GM18867 (cell line): ENCODE measurements at regions not wholly inside any gene's neighbourhood (a gene's known extent, or its start where the extent isn't known, plus 50 kb on each side); places are given as distances from the start of the nearest gene placed in this dataset.
"Not testable (repeated sequence)": the region's sequence is repeated elsewhere in the genome, so short reads cannot be mapped to it uniquely, and the experiment has no call there.

ENCODE experiments used
- ATAC-seq: cut with Tn5 transposase; IDR thresholded peaks from one replicate; pipeline ENCODE4 v1.9.1; 2021; ENCODE audit warnings: mild to moderate bottlenecking, moderate library complexity; ENCODE audit not compliant: unreplicated experiment

GRCh38 chr1:19024532-19024931 is 68.1 kb upstream of the IFFO2 start:
- ATAC-seq = no peak

DNA sequence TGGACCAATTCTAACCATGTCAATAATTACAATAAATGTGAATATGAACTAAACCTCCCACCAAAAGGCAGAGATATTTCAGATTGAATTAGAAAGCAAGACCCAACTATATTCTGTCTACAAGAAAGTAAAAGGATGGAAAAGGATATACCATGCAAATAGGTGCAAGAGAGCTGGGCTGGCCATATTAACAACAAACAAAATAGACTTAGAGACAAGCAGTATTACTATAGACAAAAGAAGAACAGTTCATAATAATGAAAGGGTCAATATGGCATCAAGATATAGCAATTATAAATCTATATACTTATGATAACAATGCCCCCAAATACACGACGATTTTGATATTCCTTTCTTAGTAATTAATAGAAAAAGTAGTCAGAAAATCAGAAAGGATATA is 67.3 kb upstream of the IFFO2 start:
- ATAC-seq = no peak

DNA sequence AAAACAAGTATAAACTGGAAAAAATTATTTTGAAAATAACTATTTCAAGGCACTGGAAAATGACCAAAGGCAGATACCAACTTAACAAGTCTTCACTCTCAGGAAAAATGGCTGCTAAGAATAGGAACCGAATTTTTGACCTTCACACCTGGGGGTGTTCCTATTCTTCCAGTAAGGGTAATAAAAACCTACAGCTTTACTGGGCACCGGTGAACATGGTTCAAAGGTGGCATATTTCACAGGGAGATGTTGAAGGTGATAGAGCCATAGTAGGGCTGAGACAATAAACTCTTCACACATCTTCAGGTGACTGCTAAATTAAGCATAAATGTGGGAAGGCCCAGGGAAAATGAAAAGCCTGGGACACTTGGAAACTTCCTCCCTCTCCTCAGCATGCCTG is 65.4 kb upstream of the IFFO2 start:
- ATAC-seq = no peak

DNA sequence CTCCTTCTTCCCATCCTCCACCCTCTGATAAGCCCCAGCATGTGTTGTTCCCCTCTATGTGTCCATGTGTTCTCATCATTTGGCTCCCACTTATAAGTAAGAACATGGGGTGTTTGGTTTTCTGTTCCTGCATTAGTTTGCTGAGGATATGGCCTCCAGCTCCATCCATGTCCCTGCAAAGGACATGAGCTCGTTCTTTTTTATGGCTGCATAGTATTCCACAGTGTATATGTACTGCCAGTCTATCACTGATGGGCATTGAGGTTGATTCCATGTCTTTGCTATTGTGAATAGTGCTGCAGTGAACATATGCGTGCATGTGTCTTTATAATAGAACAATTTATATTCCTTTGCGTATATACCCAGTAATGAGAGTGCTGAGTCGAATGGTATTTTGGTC is 62.8 kb upstream of the IFFO2 start:
- ATAC-seq = not testable (repeated sequence)

GRCh38 chr1:19015476-19015875 is 59.0 kb upstream of the IFFO2 start:
- ATAC-seq = no peak

DNA sequence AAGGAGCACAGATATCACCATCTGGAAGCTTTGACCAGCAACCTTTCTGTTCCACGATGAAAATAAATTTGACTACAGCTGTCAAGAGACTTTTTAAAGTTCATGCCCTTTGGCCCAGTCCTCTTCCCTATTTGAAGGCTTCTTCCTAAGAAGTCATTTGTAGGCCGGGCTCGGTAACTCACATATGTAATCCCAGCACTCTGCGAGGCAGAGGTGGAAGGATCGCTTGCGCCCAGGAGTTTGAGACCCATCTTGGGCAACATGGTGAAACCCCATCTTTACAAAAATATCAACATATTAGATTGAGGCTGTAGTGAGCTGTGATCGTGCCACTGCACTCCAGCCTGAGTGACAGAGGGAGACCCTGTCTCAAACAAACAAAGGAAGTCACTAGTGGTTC is 58.3 kb upstream of the IFFO2 start:
- ATAC-seq = no peak

DNA sequence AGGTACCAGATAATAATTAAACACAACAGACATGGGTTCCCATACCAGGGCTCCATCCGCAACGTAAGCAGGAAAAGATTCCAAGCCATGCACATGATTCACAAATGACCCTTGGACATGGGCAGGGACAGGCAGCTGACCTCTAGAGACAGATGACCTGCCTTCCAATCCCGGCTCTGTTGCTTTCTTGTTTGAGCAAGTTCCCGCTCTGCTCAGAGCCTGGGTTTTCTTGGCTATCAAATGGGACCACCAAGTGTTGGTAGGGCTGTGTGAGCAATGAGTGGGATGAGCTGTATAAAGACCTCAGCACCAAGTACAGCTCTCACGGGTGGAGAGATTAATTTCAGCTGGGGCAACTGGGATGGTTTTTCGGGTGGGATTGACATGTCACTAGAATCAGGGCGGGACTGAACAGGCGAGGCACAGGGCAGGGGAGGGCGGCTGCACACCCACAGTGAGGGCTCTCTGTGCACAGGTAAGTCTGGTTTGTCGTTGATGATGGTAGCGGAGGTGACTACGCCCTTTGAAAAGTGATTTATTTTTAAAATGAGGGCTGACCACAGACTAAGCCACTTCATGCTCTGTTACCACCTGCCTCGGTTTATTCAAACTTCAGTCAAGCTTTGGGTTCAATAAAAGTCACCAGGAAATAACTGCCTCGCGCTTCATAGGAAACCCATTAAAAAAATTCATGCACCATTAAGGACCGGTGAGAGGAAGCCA is 57.5 kb upstream of the IFFO2 start:
- no peak for ATAC-seq

- ATAC-seq = no peak
These were observed 55.4 kb upstream of the IFFO2 start for GRCh38 chr1:19011845-19012231.

DNA sequence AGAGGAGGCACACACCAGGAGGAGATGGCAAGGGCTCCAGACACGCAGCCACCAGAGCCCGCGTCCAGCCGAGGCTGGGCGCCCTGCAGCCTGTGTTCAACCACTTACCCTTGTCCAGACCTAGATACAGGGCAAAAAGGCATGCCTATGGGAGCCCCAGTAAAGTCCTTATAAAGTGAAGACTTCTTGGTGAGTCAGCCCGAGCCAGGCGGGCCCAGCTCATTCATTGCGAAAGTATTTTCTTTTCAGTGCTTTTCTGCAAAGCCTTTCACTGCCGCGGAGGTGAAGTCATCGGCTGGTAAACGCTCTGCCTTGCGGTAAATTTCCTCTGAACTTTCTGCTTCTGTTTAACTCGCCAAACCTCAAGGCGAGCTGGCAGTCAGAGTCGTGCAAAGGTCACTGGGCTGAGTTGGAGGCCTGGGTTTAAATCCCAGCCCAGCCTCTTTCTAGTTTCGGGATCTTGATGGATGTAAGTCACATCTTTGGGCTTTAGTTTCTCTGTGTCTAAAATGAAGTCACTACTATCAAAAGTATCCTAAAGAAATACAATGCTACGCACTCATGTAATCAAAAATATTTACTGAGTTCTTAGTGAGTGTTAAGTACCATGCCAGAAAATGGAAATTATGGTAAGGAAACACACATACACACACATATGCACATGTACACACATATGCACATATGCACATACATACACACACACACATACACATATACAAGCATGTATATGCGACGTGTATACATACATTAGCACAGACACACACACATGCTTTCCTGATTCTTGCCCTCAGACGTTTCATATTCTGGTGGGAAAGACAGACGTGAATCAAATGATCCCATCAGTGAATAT is 54.7 kb upstream of the IFFO2 start:
- peak; percentile 57 for ATAC-seq

GRCh38 chr1:19010503-19010902 is 54.0 kb upstream of the IFFO2 start:
- no peak for ATAC-seq

DNA sequence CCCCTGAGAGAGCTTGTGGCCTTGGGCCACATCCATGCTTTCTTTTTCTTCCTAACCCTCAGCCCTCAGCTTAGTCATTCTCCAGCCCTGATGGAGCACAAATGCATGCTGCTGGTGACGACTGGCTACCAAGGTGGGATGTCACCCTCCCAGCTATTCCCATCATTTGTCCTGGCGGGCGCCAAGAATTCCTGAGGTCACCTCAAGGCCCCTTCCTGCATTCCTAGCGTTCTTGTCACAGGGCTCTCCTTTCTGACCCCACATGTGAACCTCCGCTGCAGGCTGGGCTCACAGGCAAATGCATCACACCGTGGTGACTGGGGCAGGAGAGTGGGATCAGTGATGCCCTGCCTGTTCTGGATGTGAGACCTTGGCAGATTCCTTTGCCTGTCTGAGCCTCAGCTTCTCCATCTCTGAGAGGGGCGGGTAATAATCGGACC is 53.4 kb upstream of the IFFO2 start:
- no peak for ATAC-seq

DNA sequence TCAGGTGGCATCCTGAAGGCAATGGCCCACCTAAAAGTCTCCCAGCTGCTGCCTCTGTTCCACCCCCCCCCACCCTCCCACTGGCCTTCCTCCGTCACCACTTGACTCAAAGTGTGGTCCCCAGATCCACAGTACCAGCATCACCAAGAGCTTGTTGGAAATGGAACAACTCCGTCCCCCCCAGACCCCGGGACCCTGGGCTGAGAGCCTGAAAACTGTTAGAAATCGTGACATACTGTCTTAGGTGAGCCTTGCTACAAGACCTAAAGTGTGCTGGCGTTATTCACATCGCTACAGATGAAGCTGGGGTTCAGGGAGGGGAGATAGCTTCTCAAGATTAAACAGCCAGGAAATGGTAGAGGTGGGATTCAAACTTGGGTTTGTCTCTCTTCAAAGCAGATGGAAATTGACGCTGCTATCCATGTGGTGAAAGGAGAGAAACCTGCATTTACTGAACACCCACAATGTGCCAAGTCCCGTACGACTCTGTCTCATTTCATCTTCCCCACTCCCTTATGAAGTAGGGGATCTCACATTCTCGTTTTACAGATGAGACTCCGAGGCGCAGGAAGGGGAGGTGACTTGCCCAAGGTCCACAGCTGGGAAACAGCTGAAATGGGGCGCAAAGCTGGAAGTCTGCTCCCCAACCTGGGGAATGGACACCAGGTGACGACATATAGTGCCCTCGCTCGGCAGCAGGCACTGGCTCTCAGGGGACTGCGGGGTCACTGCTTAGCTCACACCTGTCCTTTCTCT is 52.8 kb upstream of the IFFO2 start:
- ATAC-seq = no peak

GRCh38 chr1:19007491-19008441 is 51.3 kb upstream of the IFFO2 start:
- ATAC-seq = no peak

DNA sequence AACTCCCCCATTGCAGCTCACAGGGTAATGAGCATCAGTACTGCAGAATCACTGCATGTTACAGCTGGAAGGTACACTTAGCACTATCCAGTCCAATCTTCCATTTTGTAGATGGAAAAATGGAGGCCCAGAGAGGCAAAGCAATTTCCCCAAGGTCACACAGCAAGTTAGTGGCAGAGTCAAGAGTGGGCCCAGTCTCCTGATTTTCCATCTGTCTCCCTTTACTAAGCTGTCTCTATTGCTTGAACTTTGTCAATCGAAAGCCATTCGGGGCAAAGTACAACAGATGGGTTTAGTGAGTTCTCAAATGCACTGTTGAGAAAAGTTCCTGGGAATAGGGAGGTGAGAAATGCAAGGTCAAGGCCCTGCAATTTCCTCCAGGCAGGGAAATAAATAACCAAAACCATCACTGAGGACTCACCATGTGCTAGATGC is 50.4 kb upstream of the IFFO2 start:
- ATAC-seq = no peak
